Inflammatory macrophage treated with lipopolysaccharide for 4 hours (primary cell): ENCODE measurements at regions not wholly inside any gene's neighbourhood (a gene's known extent, or its start where the extent isn't known, plus 50 kb on each side); places are given as distances from the start of the nearest gene placed in this dataset.

Experiments
- DNase-seq: peaks from one replicate; pipeline ENCODE4 v3.0.0-alpha.2; 2020

DNA sequence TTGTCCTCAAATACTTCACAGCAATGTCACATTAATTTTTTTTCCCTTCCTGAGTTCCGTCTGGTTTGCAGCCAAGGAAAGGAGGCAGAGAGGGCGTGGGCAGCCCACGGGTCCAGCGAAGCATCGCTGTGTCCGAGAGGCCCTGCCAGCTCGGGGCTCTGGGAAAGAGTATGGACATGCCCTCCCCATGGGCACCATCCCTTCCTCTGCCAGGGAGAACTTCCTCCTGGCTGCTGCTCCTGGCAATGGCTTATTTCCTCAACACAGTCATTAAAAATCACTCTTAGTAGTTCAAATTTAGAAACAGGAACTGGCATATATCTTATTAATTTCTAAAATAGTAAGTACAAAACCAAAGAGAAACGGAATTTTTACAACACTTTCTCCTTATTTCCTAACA is 115.4 kb downstream of the RIPK4 start:
- peak; percentile 58 for DNase-seq

DNA sequence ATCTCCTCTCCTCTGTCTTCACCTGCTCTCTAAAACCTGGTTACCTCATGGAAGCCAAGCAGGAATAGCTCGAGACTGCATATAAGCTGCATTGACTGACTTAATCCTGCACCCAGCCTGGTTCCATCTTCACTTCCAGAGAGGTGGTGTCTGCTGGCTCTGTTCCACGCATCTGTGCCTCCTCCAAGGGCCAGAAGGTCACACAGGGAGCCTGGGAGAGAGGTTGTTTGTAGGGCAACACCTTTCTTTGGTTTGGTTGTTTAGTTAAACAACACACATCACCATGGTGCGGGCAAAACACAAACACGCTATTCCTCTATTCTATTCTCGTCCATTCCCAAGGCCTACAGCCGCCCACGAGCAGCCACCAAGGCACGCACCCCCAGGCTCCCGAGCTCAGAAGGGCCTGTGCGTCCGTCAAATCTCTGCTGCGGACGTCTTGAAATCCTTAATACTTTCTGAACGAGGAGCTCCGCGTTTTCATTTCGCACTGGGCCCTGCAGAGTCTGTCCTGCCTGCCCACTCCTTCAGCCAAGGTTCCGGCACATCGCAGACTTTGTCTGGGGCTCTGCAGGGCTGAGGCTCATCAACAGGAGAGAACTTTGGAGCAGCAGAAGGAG is 116.2 kb downstream of the RIPK4 start:
- DNase-seq, result no peak

DNA sequence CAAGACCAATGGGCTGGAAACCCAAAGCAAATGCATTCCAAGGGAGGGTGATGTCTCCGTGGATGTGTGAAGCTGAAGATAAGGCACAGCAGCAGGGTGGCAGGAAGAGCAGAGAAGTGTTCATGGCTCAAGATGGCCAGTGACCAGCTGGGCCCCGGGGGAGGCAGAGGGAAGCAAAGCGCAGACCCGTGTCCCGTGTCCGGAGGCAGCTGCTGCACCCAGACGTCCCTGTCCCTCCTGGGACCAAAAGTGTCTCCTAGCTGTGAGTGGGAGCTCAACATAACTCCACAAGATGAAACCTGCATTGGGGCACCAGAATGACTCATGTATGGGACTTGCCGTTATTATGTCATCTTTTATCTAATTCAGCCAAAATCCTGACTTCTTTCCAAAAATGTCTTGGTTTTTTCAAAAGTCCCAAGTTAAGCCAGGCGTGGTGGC is 118.2 kb downstream of the RIPK4 start:
- peak; percentile 46 for DNase-seq

DNA sequence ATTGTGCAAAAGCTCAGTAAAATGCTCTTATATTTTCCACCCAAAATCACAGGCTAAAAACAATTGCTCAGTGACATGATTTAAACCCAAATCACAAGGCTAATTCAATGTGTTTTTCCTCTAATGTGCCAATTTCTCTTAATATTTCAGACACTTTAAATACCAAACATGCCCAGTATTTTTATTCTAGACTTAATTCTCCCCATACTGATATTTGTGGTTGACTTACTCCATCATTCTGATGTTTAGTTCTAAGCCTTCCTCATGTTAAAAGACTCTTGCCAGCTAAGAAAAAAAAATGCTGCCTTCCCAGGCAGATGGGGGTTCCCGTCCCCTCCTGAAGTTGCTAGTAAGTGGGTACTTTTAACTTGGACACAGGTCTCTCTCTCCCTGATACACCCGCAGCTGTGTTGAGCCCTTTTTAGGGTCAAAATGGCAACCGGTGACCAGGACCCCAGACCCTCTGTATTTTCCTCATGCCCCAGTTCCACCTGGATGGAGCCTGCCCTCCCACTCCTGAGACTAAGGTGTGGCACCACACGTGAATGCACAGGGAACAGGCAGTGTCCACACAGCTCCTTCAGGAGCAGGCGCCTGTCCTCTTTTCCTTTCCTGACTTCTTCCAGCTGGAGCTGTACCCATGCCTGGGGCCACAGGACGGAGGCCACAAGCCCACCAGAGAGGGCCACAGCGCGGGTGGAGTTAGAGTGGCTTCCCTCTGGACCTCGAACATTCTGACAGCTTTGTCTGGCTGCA is 118.9 kb downstream of the RIPK4 start:
- no peak for DNase-seq

DNA sequence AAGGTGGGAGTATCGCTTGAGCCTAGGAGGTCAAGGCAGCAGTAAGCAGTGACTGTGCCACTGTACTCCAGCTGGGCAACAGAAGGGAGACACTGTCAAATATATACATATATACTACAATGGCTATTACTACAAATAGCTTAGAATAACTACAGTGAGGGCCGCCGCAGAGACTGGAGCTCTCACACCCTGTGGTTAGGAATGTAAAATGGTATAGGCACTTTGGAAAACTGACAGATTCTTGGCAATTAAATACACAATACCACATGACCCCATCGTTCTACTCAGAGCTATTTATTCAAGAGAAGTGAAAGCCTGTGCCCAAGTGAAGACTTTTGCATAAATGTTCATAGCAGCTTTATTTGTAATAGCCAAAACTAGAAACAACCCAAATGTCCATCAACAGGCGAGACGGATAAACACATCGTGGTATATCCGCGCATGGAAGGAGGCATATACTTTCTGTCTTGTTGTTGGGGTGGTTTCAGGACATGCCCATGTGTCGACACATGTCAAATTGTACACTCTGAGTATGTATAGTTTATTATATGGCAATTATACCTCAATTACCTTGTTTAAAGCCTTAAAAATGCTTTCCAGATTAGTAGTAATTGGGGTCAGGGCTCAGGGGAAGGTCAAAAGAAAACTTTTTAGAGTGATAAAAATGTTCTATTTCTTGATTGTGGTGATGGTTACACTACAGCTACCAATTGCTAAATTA is 123.4 kb downstream of the RIPK4 start:
- DNase-seq, result no peak

DNA sequence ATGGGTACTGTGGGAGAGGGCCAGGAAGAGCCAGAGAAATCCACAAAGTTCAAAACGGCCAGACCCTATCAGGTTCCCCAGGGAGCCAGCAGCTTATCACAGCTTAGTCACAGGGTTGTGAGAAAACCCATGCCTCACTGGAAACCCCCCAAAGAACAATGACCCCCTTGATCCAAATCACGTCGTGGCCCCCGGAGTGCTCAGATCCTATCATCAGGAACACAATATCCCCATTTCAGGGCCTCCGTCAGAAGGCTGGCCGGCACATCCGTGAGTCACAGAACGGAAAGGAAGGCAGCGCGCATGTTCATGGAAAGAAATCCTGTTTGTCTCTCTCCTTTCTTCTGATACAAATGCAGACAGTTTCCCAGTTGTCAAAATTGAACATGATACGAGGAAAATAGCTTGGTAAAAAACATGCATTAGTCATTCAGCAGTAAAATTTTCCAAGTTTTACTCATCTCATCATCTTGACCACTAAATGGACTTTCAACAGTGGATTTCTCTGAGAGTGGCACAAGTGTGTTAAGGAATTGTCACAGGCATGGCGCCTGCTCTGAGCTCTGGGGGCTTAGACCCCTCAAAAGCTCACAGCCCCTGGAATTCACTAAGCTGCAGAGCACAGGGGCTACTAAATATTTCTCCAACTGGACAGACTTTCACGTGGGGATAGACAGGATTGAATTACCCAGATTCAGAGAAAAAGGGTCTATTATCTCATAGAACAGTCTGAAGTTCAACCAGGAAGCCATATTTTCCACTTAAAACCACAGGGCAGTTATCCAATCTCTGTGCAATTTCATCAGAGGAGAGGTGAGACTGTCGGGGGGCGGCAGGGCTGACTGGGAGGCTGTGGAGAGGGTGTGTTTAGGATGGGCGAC is 124.8 kb downstream of the RIPK4 start:
- no peak for DNase-seq

DNA sequence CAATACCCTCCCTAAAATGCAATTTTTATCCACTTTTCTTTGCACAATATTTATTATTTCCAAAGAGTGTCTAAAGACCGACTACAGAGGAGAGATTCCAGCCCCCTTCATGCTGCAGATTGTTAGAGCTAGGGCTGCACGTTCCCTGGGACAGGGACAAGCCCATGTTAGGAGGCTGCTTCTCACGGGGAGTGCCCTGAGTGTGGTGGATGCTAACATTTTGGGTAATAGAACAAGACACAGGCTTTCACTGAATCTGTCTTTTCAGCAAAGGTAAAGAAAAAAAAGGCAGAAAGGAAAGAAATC is 125.4 kb downstream of the RIPK4 start:
- DNase-seq, result no peak

DNA sequence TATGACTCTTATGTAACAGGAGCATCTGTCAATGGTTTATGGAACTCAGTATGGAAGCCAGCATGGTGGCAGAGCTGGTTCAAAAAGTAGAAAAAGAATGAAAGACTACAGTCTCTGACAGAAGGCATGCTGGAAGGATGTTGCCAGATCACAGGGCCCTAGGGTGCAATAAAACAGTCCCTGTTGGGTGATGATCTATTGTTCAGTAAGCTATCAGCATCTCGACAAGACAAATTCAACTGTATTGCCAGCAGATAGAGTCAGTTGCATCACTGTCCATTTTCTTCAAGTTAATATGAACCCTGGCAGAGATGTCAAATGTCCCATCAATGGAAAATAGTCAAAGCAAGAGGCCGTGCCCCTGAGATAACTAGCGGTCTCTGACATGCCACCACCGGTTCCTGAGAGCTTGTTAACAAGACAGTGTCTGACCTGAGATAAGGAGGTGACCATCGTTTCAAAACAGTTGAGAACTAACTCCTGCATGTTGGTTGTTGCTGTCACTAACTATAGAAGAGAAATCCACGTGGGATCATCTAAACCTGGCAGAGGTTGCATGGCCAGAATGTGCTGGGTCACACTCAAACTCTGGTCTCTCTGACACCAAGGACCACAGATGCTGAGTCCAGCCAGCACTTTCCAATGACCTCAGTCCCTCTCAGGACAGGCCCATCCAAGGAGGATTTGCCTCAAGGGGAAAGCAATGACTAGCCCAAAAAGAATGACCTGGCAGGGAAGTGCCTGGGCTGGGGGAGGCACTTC is 125.9 kb downstream of the RIPK4 start:
- no peak for DNase-seq

DNA sequence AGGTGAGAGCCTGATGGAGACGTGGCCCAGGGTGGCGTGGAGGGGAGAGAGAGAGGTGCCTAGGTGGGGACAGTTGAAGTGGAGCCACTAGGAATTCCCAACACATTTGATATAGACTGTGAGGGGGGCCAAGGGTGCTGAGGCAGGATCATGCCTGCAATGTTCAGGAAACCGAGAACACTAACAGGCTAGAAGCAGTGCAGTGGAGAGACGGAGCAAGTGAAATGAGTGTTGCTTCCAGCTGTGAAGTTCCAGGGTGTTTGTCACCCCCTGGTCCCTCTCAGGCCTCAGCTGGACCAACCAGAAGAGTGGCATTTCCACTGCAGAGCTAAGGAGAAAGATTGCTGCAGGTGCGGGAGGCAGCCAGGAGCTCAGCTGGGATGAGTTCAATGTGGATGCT is 127.1 kb downstream of the RIPK4 start:
- DNase-seq, result no peak

DNA sequence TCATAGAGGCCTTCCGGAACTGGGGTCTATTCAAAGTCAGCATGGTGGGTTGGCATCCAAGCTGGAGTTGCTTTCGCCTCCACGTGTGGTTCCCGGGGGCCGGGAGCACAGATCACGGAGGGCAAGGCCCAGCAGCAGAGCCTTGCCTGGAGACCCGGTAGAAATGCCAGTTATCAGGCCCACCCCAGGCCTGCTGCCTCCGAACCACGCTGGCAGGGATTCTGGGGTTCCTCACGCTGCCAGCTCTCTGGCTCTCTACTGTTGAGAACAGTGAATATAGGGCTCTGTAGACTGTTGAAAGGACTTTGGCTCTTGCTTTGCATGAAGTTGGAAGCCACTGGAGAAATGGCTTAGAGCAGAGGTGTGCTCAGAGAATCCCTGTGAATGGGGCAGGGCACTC is 127.5 kb downstream of the RIPK4 start:
- DNase-seq, result no peak

DNA sequence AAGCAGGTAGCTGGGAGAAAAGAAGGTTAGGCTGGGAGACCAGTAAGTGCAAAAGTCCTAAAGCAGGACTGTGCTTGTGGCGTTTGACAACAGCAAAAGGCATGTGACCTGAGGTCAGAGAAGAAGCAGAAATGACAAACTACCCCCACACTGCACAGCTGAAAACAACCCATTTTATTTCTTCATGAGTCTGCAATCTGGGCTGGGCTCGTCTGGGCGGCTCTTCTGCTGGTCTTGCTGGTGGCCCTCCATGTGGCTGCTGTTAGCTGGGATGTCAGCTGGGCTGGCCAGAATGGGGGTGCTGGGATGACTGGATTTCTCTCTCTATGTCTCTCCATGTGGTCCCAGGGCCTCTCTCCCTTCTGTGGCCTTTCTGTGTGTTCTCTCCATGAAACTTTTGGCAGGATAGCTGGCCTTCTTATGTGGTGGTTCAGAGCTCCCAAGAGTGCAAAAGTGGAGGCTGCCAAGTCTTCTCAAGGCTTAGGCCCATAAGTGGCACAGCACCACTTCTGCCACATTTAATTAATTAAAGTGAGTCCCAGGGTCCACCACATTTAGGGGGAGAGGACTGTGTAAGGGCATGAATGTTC is 128.6 kb downstream of the RIPK4 start:
- no peak for DNase-seq

DNA sequence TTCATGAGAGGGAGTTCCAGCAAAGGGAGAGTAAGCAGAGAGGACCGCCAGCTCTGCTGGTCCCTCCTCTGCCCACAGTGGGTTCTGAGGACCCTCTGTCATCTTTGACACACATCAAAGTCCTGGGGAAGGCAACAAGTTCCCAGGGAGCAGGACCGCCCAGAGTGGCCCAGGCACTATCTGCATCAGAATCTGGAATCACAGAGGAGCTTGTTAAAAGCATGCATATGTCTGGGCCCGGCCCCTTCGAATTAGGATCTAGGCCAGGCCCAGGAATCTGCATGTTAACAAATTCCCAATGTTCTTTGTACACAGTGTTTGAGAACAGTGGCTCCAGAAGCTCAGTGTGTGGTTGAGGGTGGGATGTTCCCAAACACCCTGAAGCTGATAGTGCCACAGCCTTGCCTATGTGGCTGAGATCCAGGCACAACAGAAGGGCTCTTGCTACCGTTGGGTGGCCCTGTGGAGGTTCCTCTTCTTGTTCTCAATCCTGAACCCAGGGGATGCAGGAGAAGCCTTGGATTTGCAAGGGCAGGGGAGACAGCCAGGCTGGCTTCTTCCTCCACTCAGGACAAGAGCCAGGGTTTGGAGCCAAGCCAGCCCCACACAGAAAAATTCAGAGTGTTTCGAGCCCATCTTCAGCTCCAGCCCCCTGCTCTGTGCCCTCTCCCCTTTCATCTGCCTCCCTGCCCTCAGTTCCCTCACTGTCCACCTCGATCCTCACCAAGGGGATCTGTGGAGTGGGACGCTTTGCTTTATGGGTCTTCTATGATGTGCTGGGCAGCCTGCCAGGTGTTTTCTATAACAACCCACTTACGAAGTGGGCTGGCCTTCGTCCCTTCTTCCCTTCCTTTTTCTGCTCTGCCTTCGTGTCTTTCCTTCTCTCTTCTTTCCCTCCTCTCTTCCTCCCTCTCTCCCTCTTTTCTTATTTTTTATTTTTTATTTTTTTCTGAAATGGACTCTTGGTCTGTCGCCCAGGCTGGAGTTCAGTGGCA is 129.0 kb upstream of the TMPRSS2 start:
- no peak for DNase-seq

DNA sequence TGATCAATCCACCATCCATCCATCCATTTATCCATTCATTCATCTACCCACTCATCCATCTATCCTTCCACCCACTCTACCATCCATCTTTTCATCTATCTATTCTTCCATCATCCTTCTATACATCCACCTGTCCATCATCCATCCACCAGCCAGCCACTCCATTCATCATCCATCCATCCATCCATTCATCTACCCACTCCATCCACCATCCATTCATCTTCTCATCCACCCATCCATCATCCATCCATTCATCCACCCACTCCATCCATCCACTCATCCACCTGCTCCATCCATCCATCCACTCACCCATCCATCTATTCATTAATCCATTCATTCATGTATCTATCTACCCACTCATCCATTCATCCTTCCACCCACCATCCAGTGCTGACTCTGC is 127.9 kb upstream of the TMPRSS2 start:
- DNase-seq, result no peak

DNA sequence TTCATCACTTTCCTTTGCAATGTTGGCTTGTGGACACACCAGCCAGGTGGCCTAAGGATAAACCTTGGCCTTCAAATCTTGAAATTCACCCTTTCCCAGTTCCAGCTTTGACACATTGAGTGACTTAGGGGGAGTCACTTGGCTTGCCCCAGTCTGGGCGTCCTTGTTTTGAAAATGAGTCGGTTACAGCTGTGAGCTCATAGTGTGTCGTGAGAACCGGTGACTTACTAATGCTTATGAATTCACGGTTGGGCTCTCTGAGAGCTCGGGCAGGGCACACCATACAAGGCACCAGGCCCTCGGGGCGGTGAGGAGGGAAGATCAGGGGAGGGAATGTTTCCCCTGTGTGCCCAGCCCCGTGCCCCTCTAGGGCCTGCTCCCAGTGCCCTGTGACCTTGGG is 126.9 kb upstream of the TMPRSS2 start:
- DNase-seq, result no peak

DNA sequence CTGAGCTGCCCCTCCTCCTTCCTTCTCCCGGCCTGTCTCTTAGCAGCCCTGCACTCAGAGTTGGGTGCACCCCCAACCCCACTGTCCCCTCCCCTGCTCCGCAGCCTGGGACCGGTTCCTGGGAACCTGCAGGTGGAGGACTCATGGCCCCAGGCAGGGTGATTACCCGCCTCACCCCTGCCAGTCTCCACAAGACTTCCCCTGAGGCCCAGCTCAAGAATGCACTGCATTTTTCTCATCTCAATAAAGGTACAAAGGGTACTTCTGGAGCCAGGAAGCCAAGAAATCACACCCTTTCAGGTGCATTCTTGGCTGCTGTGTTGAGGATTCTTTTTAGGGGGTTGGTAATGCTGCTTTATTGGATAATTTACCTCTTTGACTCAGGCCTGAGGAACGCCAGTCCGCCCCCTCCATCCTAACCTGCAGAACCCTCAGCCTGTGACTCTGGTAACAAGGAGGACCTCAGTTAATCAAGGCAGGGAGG is 126.3 kb upstream of the TMPRSS2 start:
- no peak for DNase-seq

DNA sequence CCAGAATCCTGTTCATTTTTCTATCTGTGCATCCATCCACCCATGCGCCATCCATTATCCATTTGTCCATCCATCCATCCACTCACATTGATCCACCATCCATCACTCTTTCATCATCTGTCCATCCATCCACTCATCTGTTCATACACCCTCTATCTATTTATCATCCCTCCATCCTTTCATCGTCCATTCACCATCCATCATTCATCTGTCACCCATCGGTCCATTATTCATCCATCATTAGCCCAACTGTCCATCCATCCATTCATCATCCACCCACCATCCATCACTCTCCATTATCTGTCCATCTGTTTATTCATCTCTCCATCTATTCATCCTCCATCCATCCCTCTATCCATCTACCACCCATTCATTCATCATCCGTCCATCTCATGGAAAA is 125.7 kb upstream of the TMPRSS2 start:
- no peak for DNase-seq

DNA sequence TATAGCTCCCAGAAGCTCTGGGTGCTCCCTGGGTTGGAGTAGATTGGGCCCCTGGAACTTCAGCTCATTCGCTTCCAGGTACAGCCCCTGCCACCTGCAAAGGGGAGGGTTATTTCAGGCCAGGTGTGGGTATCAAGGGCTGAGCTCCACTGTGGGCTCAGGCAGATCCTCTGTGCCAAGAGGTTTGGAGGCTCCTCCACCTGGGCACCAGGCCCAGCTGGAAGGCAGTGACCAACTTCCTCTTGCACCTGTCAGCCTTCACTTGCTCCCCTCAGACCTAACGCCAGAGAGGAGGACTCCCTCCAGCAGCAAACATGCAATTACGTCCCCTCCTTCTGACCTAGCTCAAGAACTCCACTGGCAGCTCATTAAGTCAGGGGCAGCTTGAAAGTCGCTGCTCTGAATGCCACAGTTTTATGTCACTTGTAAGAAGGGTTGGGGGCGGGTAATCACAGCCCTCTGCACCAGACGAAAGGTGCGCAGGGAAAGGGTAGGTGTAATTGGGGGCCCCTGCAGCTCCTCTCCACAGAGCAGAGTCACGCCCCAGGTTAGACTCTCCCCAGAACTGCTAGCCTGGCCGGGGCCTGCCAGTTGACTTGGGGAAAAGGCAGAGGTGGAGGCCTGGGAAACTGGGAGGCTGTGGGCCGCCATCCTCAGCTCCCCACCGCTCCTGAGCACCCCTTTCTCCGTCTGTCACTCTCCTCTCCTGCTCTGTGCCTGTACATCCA is 125.0 kb upstream of the TMPRSS2 start:
- DNase-seq, result no peak

DNA sequence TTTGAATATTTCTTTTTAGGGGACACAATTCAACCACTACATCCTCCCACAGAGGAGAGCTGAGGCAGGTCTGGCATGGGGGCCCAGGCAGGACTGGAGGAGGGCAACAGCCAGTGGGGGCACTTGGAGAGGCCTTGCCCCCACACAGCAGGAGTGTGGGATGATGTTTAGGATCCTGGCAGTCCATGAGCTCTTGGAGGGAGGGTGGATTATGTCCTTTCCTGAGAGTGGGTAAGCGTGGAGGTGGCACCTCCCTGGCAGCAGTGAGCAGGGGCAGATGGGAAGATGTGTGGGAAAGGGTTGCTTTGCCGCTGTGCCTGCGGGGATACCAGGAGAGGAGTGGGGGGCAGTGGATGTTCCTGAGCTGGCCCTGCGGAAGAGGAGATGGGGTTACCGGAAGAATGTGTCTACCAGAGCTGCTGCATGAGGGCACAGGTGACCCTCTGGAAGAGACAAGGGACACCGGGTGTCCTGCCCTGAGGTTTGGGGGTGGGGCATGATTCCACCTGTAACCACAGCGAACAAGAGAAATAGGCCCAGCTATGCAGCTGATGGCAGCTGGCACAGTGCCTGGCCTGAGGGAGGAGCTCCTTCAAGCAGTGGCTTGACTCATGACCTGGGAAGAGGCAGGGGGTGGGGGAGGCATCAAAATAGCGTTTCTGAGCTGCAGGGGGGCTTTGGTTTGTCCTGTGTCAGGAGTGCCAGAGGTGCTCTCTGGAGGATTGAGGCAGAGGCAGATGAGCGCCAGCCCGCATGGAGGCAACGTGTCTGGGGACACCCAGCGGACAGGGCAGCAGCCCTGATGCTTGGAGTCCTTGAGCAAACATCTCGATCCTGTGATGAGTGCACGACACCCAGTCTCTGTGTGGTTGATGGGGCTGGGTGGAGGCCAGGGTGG is 123.9 kb upstream of the TMPRSS2 start:
- no peak for DNase-seq

DNA sequence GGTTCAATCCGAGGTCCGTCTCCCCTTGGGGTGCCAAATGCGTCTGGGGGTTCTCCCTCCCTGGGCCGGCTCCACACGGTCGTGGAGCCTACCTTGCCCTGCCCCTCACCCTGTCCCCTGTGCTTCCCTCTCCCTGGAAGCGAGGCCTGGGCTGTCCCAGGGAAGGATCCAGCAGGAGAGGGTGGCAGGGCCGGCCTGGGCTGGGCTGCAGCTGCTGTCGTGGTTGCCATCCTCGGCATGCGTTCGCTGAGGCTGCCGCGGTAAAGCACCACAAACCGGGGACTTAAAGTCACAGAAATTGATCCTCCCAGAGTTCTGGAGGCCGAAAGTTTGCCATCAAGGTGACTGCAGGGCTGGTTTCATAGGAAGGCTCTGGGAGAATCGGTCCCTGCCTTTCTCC is 123.0 kb upstream of the TMPRSS2 start:
- no peak for DNase-seq
